OCI-LY3 (cell line): ENCODE measurements at regions not wholly inside any gene's neighbourhood (a gene's known extent, or its start where the extent isn't known, plus 50 kb on each side); places are given as distances from the start of the nearest gene placed in this dataset.

Experiments used
- CTCF ChIP-seq: fragments of 200-600, 300-600 bp; sonication (generic); IDR thresholded peaks from 2 replicates; pipeline ENCODE4 v1.5.1; 2014; ENCODE audit warnings: antibody characterized with exemption, low read length, low read depth
- EZH2phosphoT487 ChIP-seq: fragments of 200-600 bp; shearing (Covaris generic); IDR thresholded peaks from 2 replicates; pipeline ENCODE4 v1.6.1; 2018; ENCODE audit warnings: antibody characterized with exemption, mixed run types, low read depth

GRCh38 chr20:55461519-55461918 lies 543.8 kb downstream of the CBLN4 start:
- TF ChIP-seq CTCF (no peak), EZH2phosphoT487 (no peak)
